ENCODE measurements at regions not wholly inside any gene's neighbourhood (a gene's known extent, or its start where the extent isn't known, plus 50 kb on each side); places are given as distances from the start of the nearest gene placed in this dataset.
A peak's percentile ranks its signal among the peaks of the same experiment; 100 is the strongest.

DNA sequence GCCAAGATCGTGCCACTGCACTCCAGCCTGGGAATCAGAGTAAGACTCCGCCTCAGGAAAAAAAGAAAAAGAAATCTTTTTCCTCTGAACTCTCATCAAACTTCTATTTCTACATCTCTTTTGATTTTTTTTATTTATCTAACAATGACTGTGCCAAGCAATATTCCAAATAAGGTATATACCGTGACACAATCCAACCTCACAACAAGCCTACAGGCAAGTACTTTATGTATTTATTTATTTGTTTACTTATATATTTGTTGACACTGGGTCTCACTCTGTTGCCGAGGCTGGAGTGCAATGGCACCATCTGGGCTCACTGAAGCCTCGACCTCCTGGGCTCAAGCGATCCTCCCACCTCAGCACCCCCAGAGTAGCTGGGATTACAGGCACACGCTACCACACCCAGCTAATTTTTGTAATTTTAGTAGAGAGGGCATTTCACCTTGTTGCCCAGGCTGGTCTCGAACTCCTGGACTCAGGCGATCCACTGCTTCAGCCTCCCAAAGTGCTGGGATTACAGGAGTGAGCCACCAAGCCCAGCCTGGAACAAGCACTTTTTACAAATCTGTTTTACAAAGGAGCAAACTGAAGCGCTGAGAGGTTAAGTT, 94.9 kb upstream of the CHD2 start:
- TF ChIP-seq, protein P1, sequence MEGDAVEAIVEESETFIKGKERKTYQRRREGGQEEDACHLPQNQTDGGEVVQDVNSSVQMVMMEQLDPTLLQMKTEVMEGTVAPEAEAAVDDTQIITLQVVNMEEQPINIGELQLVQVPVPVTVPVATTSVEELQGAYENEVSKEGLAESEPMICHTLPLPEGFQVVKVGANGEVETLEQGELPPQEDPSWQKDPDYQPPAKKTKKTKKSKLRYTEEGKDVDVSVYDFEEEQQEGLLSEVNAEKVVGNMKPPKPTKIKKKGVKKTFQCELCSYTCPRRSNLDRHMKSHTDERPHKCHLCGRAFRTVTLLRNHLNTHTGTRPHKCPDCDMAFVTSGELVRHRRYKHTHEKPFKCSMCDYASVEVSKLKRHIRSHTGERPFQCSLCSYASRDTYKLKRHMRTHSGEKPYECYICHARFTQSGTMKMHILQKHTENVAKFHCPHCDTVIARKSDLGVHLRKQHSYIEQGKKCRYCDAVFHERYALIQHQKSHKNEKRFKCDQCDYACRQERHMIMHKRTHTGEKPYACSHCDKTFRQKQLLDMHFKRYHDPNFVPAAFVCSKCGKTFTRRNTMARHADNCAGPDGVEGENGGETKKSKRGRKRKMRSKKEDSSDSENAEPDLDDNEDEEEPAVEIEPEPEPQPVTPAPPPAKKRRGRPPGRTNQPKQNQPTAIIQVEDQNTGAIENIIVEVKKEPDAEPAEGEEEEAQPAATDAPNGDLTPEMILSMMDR (IDR thresholded peaks at IDR 0.05): no peak

DNA sequence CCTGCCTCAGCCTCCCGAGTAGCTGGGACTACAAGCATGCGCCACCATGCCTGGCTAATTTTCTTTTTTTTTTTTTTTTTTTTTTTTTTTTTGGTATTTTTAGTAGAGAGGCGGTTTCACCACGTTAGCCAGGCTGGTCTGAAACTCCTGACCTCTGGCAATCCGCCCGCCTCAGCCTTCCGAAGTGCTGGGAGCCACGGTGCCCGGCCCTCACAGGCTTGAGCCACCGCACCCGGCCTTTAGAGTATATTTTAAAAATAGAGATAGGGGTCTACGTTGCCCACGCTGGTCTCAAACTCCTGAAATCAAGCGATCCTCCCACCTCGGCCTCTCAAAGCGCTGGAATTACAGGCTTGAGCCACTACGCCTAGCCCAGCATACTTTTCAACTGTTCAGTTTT, 93.4 kb upstream of the CHD2 start:
- TF ChIP-seq, protein P1 (IDR thresholded peaks at IDR 0.05): no peak

DNA sequence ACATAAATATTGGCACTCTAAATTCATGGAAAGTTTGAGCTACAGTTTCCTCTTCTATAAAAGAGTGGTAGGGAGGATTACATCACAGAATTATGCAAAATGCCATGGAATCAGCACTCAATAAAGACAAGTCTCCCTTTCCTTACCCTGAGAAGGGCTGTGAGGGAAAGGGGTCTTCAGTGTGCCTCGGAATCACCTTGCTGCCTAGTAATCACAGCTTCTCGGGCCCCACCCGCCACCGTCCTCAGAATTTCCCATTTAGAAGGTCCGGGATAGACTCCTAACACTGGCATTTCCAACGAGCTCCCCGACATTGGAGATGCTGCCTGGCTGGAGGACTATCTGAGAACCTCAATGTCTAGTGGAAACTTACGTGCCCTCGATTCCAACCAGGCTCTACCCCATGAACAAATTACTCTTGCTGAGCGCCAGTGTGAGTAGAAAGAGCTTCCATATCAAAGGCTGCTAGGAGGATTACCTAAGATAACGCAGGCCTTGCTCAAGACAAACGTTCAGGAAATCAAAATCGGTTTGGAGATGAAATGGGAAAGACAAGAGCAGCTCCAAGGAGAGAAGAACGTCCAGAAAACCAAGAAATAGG, 92.1 kb upstream of the CHD2 start:
- TF ChIP-seq, protein P1 (IDR thresholded peaks at IDR 0.05): no peak

DNA sequence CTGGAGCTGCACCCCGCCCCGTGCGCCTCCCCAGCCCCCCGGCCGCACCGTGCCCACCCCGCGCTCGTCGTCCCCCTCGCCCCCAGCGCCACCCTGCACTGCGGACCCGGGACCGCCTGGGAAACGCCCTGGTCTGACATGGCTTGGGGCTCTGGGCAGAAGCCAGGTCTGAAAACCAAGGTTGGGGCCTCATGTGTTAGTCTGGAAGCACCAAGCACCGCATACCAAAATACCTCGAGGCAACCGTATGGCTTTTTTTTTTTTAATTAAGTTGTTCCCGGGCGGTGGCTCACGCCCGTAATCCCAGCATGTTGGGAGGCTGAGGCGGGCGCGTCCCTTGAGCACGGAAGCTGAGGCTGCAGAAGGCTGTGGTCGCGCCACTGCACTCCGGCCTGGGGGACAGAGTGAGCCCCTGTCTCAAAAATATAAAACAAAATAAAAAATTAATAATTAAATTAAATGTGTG, 91.5 kb upstream of the CHD2 start:
- TF ChIP-seq, protein P1 (IDR thresholded peaks at IDR 0.05): no peak

DNA sequence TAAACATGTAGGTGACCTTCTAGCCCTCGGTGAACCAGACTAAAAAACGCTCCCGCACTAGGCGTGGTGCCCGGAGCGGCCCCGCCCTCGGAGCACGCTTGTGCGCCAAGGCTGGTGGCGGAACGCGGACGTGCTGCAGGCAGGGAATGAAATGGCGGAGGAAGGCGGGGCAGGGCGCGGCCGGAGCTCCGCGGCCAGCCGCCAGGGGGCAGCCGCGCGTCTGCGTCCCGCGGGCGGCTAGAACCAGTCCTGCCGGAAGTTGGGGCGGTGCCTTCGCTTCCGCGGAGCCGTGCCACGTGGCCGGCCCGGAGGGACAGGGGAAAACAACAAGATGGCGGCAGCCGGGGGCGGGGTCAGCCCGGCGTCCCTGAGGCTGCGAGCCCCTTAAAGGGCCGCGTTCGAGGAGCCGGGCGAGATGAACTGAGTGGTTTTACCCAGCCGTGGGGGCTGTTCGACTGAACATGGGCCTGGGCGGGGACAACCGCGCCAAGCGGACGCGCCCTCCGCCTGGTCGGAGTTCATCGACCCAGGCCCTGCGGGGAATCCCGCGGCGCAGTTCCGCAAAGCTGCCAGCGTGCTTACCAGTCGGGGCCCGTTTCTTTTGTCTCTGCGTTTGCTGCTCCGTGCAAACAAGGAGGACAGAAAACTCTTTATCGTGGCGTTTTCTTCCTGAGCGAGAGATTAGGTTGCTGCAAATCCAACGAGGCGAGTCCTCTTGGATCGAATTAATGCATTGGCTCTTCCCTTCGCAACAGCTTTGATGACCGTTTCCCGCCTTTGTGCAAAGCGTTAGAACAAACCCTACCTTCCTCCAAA, 90.9 kb upstream of the CHD2 start:
- TF ChIP-seq, protein P1 (IDR thresholded peaks at IDR 0.05): peak; percentile 98

DNA sequence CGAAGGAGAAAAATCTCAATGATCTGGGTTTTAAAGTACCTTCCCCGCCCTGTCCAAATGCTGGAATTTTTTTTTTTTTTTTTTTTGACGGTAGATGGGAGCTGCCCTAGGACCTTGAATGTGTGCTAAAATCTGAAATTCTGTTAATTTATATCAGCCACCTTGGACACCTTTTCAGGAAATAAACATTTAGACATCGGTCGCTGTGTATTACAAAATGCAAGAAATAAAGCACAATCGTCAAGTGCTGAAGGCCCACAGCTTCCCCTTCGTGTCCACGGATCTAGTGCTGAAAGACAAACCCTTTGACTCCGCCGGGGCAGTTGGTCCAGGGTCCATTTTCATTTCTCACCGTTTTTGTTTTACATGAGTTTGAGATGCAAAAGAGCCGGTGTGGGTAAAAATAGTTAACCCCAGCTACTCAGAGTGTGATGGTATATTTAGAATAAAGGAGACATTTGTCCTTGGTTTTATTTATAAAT, 90.2 kb upstream of the CHD2 start:
- TF ChIP-seq, protein P1 (IDR thresholded peaks at IDR 0.05): no peak

DNA sequence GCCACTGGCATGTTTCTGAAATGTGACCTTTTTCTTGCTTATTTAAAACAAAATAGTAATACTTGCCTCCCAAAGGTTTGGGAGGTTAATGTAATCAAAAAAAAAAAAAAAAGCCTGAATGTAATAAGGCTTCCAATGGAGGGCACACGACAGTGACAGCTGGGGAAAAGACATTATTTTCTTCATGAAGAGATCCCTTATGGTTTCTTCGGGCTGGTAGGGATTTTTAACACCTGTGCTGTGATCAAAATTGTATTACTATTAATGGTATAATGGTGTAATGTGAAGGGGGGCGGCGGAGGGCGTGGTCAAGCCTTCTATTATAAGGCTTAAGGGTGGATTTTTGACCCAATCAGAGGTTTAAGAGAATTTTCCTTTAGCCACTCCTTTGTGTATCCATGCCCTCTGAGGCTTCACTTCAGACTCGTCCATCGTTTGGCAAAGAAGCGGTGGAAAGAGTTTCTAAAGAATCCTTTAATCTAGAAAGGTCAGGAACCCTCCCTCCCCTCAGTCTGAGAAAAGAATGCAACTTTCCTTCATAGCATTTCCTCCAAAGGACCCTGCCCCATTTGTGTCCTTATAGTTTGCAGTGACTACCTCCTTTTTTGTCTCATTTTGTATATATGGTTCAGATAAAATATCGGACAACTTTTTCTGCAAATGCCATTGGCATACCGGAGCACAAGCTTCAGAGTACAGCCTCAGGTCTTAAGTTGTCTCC, 89.5 kb upstream of the CHD2 start:
- TF ChIP-seq, protein P1 (IDR thresholded peaks at IDR 0.05): no peak
